GM12878 (cell line): ENCODE measurements at regions not wholly inside any gene's neighbourhood (a gene's known extent, or its start where the extent isn't known, plus 50 kb on each side); places are given as distances from the start of the nearest gene placed in this dataset.

ENCODE experiments used
- ATAC-seq: fragments of 200-7000 bp; cut with Tn5 transposase; 3 replicates; pipeline ENCODE4 v1.9.1; 2020; ENCODE audit warnings: mild to moderate bottlenecking, moderate library complexity
- BruUV-seq: library from RNA; stranded (reverse); fragments of 400-500 nt; replicated peaks from 2 replicates; lab custom pipeline; 2021; lab: Mats Ljungman, UMichigan
- CTCF ChIA-PET: fragments of 300-600 bp; sonication (Branson Sonifier 250); formaldehyde crosslinking; extraction: SDS; loops from one replicate; lab custom pipeline; 2021; ENCODE audit warnings: inconsistent platforms; lab: Yijun Ruan, JAX
- POLR2A ChIA-PET: fragments of 350-600 bp; formaldehyde crosslinking; extraction: SDS; loops from one replicate; lab custom pipeline; 2021; ENCODE audit warnings: inconsistent platforms; lab: Charles Lee
- RAD21 ChIA-PET: fragments of 300-600 bp; sonication (Branson Sonifier 250); formaldehyde crosslinking; loops from one replicate; lab custom pipeline; 2023; ENCODE audit warnings: antibody characterized with exemption; ENCODE audit not compliant: unreplicated experiment; lab: Charles Lee
- SMC1A ChIA-PET: fragments of 300-600 bp; sonication (Branson Sonifier 250); formaldehyde crosslinking; loops from one replicate; lab custom pipeline; 2023; ENCODE audit not compliant: unreplicated experiment, uncharacterized antibody; lab: Charles Lee
- DNase-seq: peaks from one replicate; pipeline ENCODE4 v3.0.0-alpha.2; 2011; ENCODE audit warnings: low read depth, low spot score
- FAIRE-seq: peaks from 3 replicates; lab custom pipeline; 2011; peaks lifted over from hg19 to GRCh38; lab: Jason Lieb, UNC
- H2AFZ ChIP-seq: 2 replicates; pipeline ENCODE4 v1.6.0; 2011; ENCODE audit warnings: low read depth, low read length, control low read depth; ENCODE audit not compliant: control insufficient read depth
- H3K27ac ChIP-seq: 2 replicates; pipeline ENCODE4 v1.5.1; 2011; ENCODE audit warnings: control low read depth; ENCODE audit not compliant: control insufficient read depth, insufficient read depth
- H3K27me3 ChIP-seq, 2 experiments: replicated peaks in 1 of 2; 2 replicates each; pipeline versions ENCODE4 v1.6.0 to v1.6.1; 2011; ENCODE audit warnings: low read length in 1 of 2; ENCODE audit not compliant: control insufficient read depth in 2 of 2, insufficient read depth in 2 of 2
- H3K36me3 ChIP-seq, 2 experiments: 2 replicates each; pipeline ENCODE4 v1.5.1; 2011; ENCODE audit warnings: low read length in 1 of 2; ENCODE audit not compliant: control insufficient read depth in 2 of 2, insufficient read depth in 2 of 2
- H3K4me1 ChIP-seq: 2 replicates; pipeline ENCODE4 v1.6.1; 2011; ENCODE audit warnings: mild to moderate bottlenecking, low read length, moderate library complexity, mixed read lengths; ENCODE audit not compliant: control insufficient read depth, insufficient read depth
- H3K4me2 ChIP-seq: 2 replicates; pipeline ENCODE4 v1.6.0; 2011; ENCODE audit warnings: control low read depth; ENCODE audit not compliant: control insufficient read depth, insufficient read depth
- H3K4me3 ChIP-seq: fragments of 200-600 bp; sonication (generic); 2 replicates; pipeline ENCODE4 v1.5.1; 2016
- H3K79me2 ChIP-seq: 2 replicates; pipeline ENCODE4 v1.6.0; 2011; ENCODE audit warnings: low read length; ENCODE audit not compliant: control insufficient read depth, insufficient read depth
- H3K9ac ChIP-seq: 2 replicates; pipeline ENCODE4 v1.8.0; 2011; ENCODE audit warnings: low read length, control low read depth, mixed read lengths; ENCODE audit not compliant: control insufficient read depth, insufficient read depth
- H3K9me3 ChIP-seq: replicated peaks from 3 replicates; pipeline ENCODE4 v1.5.1; 2011; ENCODE audit warnings: mild to moderate bottlenecking, low read length; ENCODE audit not compliant: control insufficient read depth, insufficient read depth
- H4K20me1 ChIP-seq: 2 replicates; pipeline ENCODE4 v1.6.0; 2011; ENCODE audit not compliant: control insufficient read depth, insufficient read depth
- BACH1 ChIP-seq: fragments of 450-650 bp; IDR thresholded peaks from 2 replicates; pipeline ENCODE4 v1.6.1; 2017; ENCODE audit warnings: mild to moderate bottlenecking, borderline replicate concordance
- CREM ChIP-seq: IDR thresholded peaks from 2 replicates; pipeline ENCODE4 v1.6.1; 2014; ENCODE audit warnings: antibody characterized with exemption, low read depth
- MTA3 ChIP-seq: IDR thresholded peaks from 2 replicates; pipeline ENCODE4 v1.6.1; 2012; ENCODE audit warnings: low read length, inconsistent platforms, borderline replicate concordance
- NFYA ChIP-seq: IDR thresholded peaks from 2 replicates; pipeline ENCODE4 v1.6.1; 2011; ENCODE audit warnings: low read depth, mild to moderate bottlenecking, low read length, improper control_type of control experiment, borderline replicate concordance
- PAX5 ChIP-seq: IDR thresholded peaks from 2 replicates; pipeline ENCODE4 v1.6.1; 2011; ENCODE audit warnings: low read depth, low read length, borderline replicate concordance
- PKNOX1 ChIP-seq: fragments of 450-650 bp; IDR thresholded peaks from 2 replicates; pipeline ENCODE4 v1.6.1; 2016; ENCODE audit warnings: mild to moderate bottlenecking
- PML ChIP-seq: IDR thresholded peaks from 2 replicates; pipeline ENCODE4 v1.6.1; 2012; ENCODE audit warnings: low read length, inconsistent platforms
- RBBP5 ChIP-seq: fragments of 200-600 bp; sonication (generic); conservative IDR thresholded peaks from 2 replicates; pipeline ENCODE4 v1.6.1; 2016
- STAT1 ChIP-seq: fragments of 450-650 bp; conservative IDR thresholded peaks from 2 replicates; pipeline ENCODE4 v1.6.1; 2014; ENCODE audit warnings: antibody characterized with exemption, mild to moderate bottlenecking
- STAT3 ChIP-seq: IDR thresholded peaks from 2 replicates; pipeline ENCODE4 v1.6.1; 2011; ENCODE audit warnings: low read depth, low read length, improper control_type of control experiment
- YBX1 ChIP-seq: fragments of 450-650 bp; IDR thresholded peaks from 2 replicates; pipeline ENCODE4 v1.6.1; 2016; ENCODE audit warnings: antibody characterized with exemption
- ZNF274 ChIP-seq: IDR thresholded peaks from one replicate; pipeline ENCODE4 v1.8.0; 2011; ENCODE audit not compliant: insufficient read length, insufficient read depth
- WGBS: methylation state at CpG from one replicate; pipeline ENCODE4 v1.1.6; 2016; ENCODE audit warnings: low lambda C conversion rate; ENCODE audit not compliant: insufficient replicate concordance, insufficient coverage; ENCODE audit errors: missing lambda C conversion rate; 5-methylcytosine and 5-hydroxymethylcytosine counted together
- in situ Hi-C: fragments of 300-500 bp; cut with MboI; formaldehyde crosslinking; loops from 9 replicates; pipeline ENCODE4 v1.14.3; 2018; ENCODE audit warnings: mixed read lengths
- intact Hi-C: fragments of 100-400 bp; cut with micrococcal nuclease; formaldehyde crosslinking; loops from one replicate; pipeline ENCODE4 v1.14.2; 2022; ENCODE audit not compliant: unreplicated experiment

GRCh38 chr14:34228650-34228976 is 233.4 kb downstream of the SPTSSA start:
- no peak for TF ChIP-seq RBBP5
- no peak for TF ChIP-seq ZNF274
- WGBS, result 32% methylated on average over 5 of the region's 5 CpGs
- ChIA-PET SMC1A (interaction anchor here (0.6 to 4.0 kb wide), 26 partner anchors 7 to 1640 kb away, joined by 3 to 52 read pairs (median 4); no protein-coding TSS in a partner anchor), RAD21 (interaction anchor here (0.6 to 4.1 kb wide), 24 partner anchors 12 to 552 kb away, joined by 3 to 62 read pairs (median 5); no protein-coding TSS in a partner anchor), CTCF (interaction anchor here (0.6 to 7.8 kb wide), 37 partner anchors 9 to 1640 kb away, joined by 3 to 196 read pairs (median 4); no protein-coding TSS in a partner anchor), POLR2A (interaction anchor here (1.0 to 1.4 kb wide), 4 partner anchors 128 to 382 kb away, joined by 3 to 4 read pairs (median 3); no protein-coding TSS in a partner anchor)
- peaks cover 0 to under 1% of the 10 kb centered on the region in 2 experiments; a peak in 1 of 4 replicates for H3K27me3 ChIP-seq
- H3K9ac ChIP-seq, result no peak overlapping the region
- no peaks in the 10 kb centered on the region for H3K4me1 ChIP-seq
- FAIRE-seq (no peak), ATAC-seq (no peak), DNase-seq (no peak)
- no peaks in the 10 kb centered on the region for H3K79me2 ChIP-seq
- no peak overlapping the region for H3K4me3 ChIP-seq
- no peaks in the 10 kb centered on the region for H3K9me3 ChIP-seq
- no peaks in the 10 kb centered on the region for H4K20me1 ChIP-seq
- in situ Hi-C loops (loop anchor here (5.0 kb wide), 1 partner anchor 391 kb away; no protein-coding TSS in a partner anchor), intact Hi-C loops (loop anchor here (1.0 to 2.0 kb wide), 3 partner anchors 130 to 389 kb away; no protein-coding TSS in a partner anchor)
- H3K4me2 ChIP-seq, result no peak overlapping the region
- H3K36me3 ChIP-seq, result no peaks in the 10 kb centered on the region
- no peak overlapping the region for H2AFZ ChIP-seq
- no peak overlapping the region for H3K27ac ChIP-seq
- BruUV-seq, result no TSS peak

- ChIA-PET CTCF (interaction anchor here (0.6 to 7.8 kb wide), 36 partner anchors 9 to 1639 kb away, joined by 3 to 196 read pairs (median 4); no protein-coding TSS in a partner anchor), POLR2A (interaction anchor here (0.6 to 1.4 kb wide), 5 partner anchors 128 to 381 kb away, joined by 3 to 4 read pairs (median 3); no protein-coding TSS in a partner anchor), RAD21 (interaction anchor here (0.6 to 4.1 kb wide), 23 partner anchors 12 to 552 kb away, joined by 3 to 62 read pairs (median 5); no protein-coding TSS in a partner anchor), SMC1A (interaction anchor here (0.6 to 4.0 kb wide), 24 partner anchors 12 to 1639 kb away, joined by 3 to 52 read pairs (median 3); no protein-coding TSS in a partner anchor)
- ATAC-seq (peak; percentile 96), FAIRE-seq (peak; percentile 77), DNase-seq (no peak)
- Histone ChIP-seq H2AFZ (peak overlapping the region; percentile 9; the same call in 1 of the 2 replicates), H3K4me2 (no peak overlapping the region; the same call in 1 of the 2 replicates), H3K9ac (no peak overlapping the region), H3K9me3 (no peaks in the 10 kb centered on the region), H3K27ac (no peak overlapping the region), H4K20me1 (no peaks in the 10 kb centered on the region), H3K4me3 (no peak overlapping the region), H3K27me3 (peaks cover 0 to 2% of the 10 kb centered on the region in 2 experiments; a peak in 1 of 4 replicates), H3K36me3 (no peaks in the 10 kb centered on the region), H3K4me1 (no peaks in the 10 kb centered on the region), H3K79me2 (no peaks in the 10 kb centered on the region)
- BruUV-seq, result no TSS peak
- in situ Hi-C loops (loop anchor here (5.0 kb wide), 1 partner anchor 391 kb away; no protein-coding TSS in a partner anchor), intact Hi-C loops (loop anchor here (1.0 to 2.0 kb wide), 3 partner anchors 129 to 389 kb away; no protein-coding TSS in a partner anchor)
- 33% methylated on average over 21 of the region's 22 CpGs for WGBS
- no peak for TF ChIP-seq PKNOX1
- no peak for TF ChIP-seq NFYA
- no peak for TF ChIP-seq STAT3
- TF ChIP-seq PML, result no peak
- TF ChIP-seq CREM, result no peak
- no peak for TF ChIP-seq BACH1
- no peak for TF ChIP-seq YBX1
- no peak for TF ChIP-seq PAX5
- no peak for TF ChIP-seq MTA3
- no peak for TF ChIP-seq STAT1
Measured at GRCh38 chr14:34227834-34228649, 234.0 kb downstream of the SPTSSA start.
